PFSK-1 (cell line): ENCODE measurements at regions not wholly inside any gene's neighbourhood (a gene's known extent, or its start where the extent isn't known, plus 50 kb on each side); places are given as distances from the start of the nearest gene placed in this dataset.

Experiments
- FOXP2 ChIP-seq: optimal IDR thresholded peaks from 2 replicates; pipeline ENCODE3; 2011; ENCODE audit warnings: borderline replicate concordance, control low read depth, inconsistent platforms; ENCODE audit not compliant: insufficient read depth; ENCODE audit errors: extremely low read length, extremely low read depth
- POLR2AphosphoS5 ChIP-seq: IDR thresholded peaks from 2 replicates; pipeline ENCODE4 v1.6.1; 2012; ENCODE audit warnings: low read depth, mild to moderate bottlenecking, control low read depth, low read length, moderate library complexity

GRCh38 chr5:171728686-171729085 lies 56.9 kb upstream of the SMIM23 start:
- TF ChIP-seq FOXP2 (no peak), POLR2AphosphoS5 (no peak)
